Stimulated activated CD8-positive, alpha-beta memory T cell treated with anti-CD3 and anti-CD28 coated beads, Interleukin-4, amount 100 ng/mL, for 48 hours (primary cell): ENCODE measurements at regions not wholly inside any gene's neighbourhood (a gene's known extent, or its start where the extent isn't known, plus 50 kb on each side); places are given as distances from the start of the nearest gene placed in this dataset.
"Not testable (repeated sequence)": the region's sequence is repeated elsewhere in the genome, so short reads cannot be mapped to it uniquely, and the experiment has no call there.

Experiments
- DNase-seq: peaks from one replicate; pipeline ENCODE4 v3.0.0-alpha.2; 2020

- no peak for DNase-seq
Measured at GRCh38 chr12:67760586-67761275, 112.2 kb downstream of the DYRK2 start.

GRCh38 chr12:67761566-67761965 is 113.0 kb downstream of the DYRK2 start:
- no peak for DNase-seq

- DNase-seq: no peak
Measured at GRCh38 chr12:67764055-67764454, 115.5 kb downstream of the DYRK2 start.

GRCh38 chr12:67764946-67765619 is 116.5 kb downstream of the DYRK2 start:
- no peak for DNase-seq

GRCh38 chr12:67765776-67766766 is 117.5 kb downstream of the DYRK2 start:
- no peak for DNase-seq

- DNase-seq: no peak
Measured at GRCh38 chr12:67772267-67773169, 124.0 kb downstream of the DYRK2 start.

GRCh38 chr12:67773896-67774295 is 125.4 kb downstream of the DYRK2 start:
- no peak for DNase-seq

GRCh38 chr12:67774983-67775587 is 126.5 kb downstream of the DYRK2 start:
- DNase-seq: no peak

GRCh38 chr12:67780580-67781084 is 132.1 kb downstream of the DYRK2 start:
- no peak for DNase-seq

GRCh38 chr12:67782573-67782972 is 134.0 kb downstream of the DYRK2 start:
- DNase-seq: no peak

GRCh38 chr12:67783393-67783792 is 134.8 kb downstream of the DYRK2 start:
- no peak for DNase-seq

GRCh38 chr12:67784831-67785230 is 136.3 kb downstream of the DYRK2 start:
- no peak for DNase-seq

GRCh38 chr12:67786086-67786485 is 137.5 kb downstream of the DYRK2 start:
- no peak for DNase-seq

- no peak for DNase-seq
Measured at GRCh38 chr12:67788118-67788517, 139.6 kb downstream of the DYRK2 start.

GRCh38 chr12:67789266-67789665 is 140.7 kb downstream of the DYRK2 start:
- no peak for DNase-seq

GRCh38 chr12:67790660-67791059 is 142.1 kb downstream of the DYRK2 start:
- DNase-seq: no peak

GRCh38 chr12:67791362-67791761 is 142.8 kb downstream of the DYRK2 start:
- DNase-seq: not testable (repeated sequence)

- no peak for DNase-seq
Measured at GRCh38 chr12:67792185-67792584, 143.6 kb downstream of the DYRK2 start.

GRCh38 chr12:67794161-67794560 is 145.6 kb downstream of the DYRK2 start:
- no peak for DNase-seq

- DNase-seq: no peak
Measured at GRCh38 chr12:67795236-67795635, 146.7 kb downstream of the DYRK2 start.

GRCh38 chr12:67797185-67797741 is 148.7 kb downstream of the DYRK2 start:
- DNase-seq: no peak
